ENCODE measurements at regions not wholly inside any gene's neighbourhood (a gene's known extent, or its start where the extent isn't known, plus 50 kb on each side); places are given as distances from the start of the nearest gene placed in this dataset.

- 2% methylated on average over 10 of the region's 12 CpGs for WGBS (ENCODE audit: insufficient coverage, low coverage, missing lambda C conversion rate)
- BruUV-seq (replicated peaks), result no TSS peak
- H3K36me3 ChIP-seq (ENCODE audit: control insufficient read depth, insufficient read depth, low read length), result no peaks in the 10 kb centered on the region
- intact Hi-C loops (cut with micrococcal nuclease), result no loop called here
- no peaks in the 10 kb centered on the region for H3K79me2 ChIP-seq (ENCODE audit: control insufficient read depth, insufficient read depth, low read length)
- POLR2A ChIA-PET, result interaction anchor here (1.9 kb wide), 1 partner anchor 11 kb away, joined by 6 read pairs; no protein-coding TSS in a partner anchor
- no peak overlapping the region for H3K9ac ChIP-seq (ENCODE audit: insufficient read depth in 1 of 2, low read depth in 2 of 2, low read length in 2 of 2)
- H3K4me2 ChIP-seq (ENCODE audit: insufficient read depth, low read length), result no peak overlapping the region
- no peaks in the 10 kb centered on the region for H3K4me1 ChIP-seq (replicated peaks in 1 of 2; ENCODE audit: control insufficient read depth in 2 of 2, insufficient read depth in 2 of 2, low read length in 2 of 2)
- no peaks in the 10 kb centered on the region for H3K9me3 ChIP-seq (replicated peaks; ENCODE audit: control insufficient read depth, insufficient read depth, low read depth, low read length)
- TF ChIP-seq GABPA (tag; conservative IDR thresholded peaks at IDR 0.05; ENCODE audit: low read depth) (no peak), ZSCAN29 (IDR thresholded peaks at IDR 0.05) (no peak), MITF (IDR thresholded peaks at IDR 0.05) (no peak), POLR2AphosphoS2 (IDR thresholded peaks at IDR 0.05; ENCODE audit: low read length) (no peak), EGR1 (conservative IDR thresholded peaks at IDR 0.05) (no peak), SIN3A (IDR thresholded peaks at IDR 0.05; ENCODE audit: borderline replicate concordance in 2 of 2, control insufficient read depth in 1 of 2, low read depth in 2 of 2, low read length in 2 of 2) (no peak), DACH1 (IDR thresholded peaks at IDR 0.05; ENCODE audit: partially characterized antibody) (no peak), ZNF316 (IDR thresholded peaks at IDR 0.05) (no peak), SIX5 (IDR thresholded peaks at IDR 0.05; ENCODE audit: borderline replicate concordance in 1 of 2, insufficient read depth in 1 of 2, low read depth in 1 of 2, low read length in 2 of 2) (no peak), BCLAF1 (IDR thresholded peaks at IDR 0.05; ENCODE audit: borderline replicate concordance in 1 of 2, control insufficient read depth in 1 of 2, low read depth in 2 of 2, low read length in 1 of 2) (no peak), NFRKB (IDR thresholded peaks at IDR 0.05; ENCODE audit: low read depth) (no peak)
- DNase-seq (ENCODE audit: extremely low read depth in 1 of 4, low spot score in 3 of 4) (no peak), ATAC-seq (no peak), FAIRE-seq (no peak)
- H4K20me1 ChIP-seq (replicated peaks; ENCODE audit: control insufficient read depth, insufficient read depth, low read length), result no peaks in the 10 kb centered on the region
- in situ Hi-C loops (cut with MboI), result no loop called here
- no peak overlapping the region for H2AFZ ChIP-seq (ENCODE audit: low read depth, low read length)
- no peak overlapping the region for H3K4me3 ChIP-seq
- H3K27ac ChIP-seq (ENCODE audit: extremely low read depth, low read depth, low read length), result no peak overlapping the region
- peaks cover 0 to 46% of the 10 kb centered on the region in 2 experiments; a peak in 4 of 5 replicates for H3K27me3 ChIP-seq (ENCODE audit: control insufficient read depth in 2 of 2, insufficient read depth in 2 of 2, low read length in 2 of 2)
- CTCF ChIA-PET (ENCODE audit: low intra/inter-chr PET ratio), result no interaction called here
- no peaks in the 10 kb centered on the region for H3K9me1 ChIP-seq (ENCODE audit: control insufficient read depth, insufficient read depth, low read length)
Measured at GRCh38 chr13:40480915-40481516, 185.4 kb downstream of the FOXO1 start.
